ENCODE measurements at regions not wholly inside any gene's neighbourhood (a gene's known extent, or its start where the extent isn't known, plus 50 kb on each side); places are given as distances from the start of the nearest gene placed in this dataset.

DNA sequence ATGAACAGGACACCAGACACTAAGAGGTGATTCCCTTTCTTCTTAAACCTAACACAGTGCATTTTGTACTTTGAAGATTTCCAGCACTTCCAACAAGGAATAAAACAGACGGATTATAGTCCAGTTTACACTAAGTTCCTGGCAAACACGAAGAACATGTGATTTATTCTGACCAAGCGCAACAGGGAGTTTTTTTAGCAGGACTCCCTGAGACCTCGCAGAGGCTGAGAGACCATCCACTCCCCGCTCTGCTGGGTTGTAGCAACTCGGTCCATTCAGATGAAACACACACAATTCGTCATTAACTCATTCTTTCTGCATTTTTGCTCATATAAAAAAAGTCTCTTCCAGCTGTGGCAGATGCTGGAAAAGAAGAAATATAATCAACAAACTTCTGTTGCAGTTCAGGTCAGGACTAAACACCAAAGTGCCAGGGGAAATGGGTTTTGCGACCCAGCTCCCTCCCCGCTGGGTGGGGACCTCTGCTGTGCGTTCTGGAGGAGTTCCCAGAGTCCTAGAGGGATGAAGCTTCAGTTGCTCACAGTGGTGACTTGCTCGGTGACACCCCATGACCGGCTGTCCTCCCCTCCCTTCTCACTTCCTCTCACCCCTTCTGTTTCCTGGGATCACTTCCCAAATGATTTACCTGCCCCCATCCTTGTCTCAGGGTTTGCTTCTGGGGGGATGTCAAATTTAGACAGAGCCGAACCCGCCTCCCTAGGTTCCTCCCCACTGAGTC lies 52.5 kb downstream of the KCNF1 start:
- peak; percentile 43 for DNase-seq (ENCODE audit: low spot score)

DNA sequence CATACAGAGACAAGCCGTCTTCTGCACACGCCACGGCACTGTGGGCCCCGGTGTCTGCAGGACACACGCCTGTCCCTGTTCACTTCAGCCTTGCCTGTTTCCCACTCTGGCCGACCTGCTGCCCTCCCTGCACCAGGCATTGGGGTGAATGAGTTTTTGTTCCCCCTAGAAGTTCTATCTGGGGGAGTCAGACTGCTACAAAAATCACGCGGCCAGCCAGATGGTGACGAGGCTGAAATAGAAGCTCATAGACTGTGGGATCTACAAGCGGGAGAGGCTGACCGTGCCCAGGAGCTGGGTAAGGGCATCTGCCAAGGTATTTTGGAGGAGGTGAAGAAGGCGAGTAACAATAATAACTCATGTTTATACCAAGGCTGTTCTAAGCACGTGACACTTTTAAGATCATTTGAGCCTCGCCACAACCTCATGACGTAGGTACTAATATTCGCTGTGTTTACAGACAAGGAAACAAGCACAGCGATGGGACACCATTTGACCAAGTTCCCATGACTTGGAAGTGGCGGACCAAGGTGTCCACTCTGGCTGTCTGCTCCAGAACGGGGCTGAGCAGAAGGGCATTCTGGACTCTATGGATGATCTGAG lies 53.6 kb downstream of the KCNF1 start:
- DNase-seq (ENCODE audit: low spot score), result no peak

GRCh38 chr2:10966056-10966455 lies 54.3 kb downstream of the KCNF1 start:
- DNase-seq (ENCODE audit: low spot score), result no peak

DNA sequence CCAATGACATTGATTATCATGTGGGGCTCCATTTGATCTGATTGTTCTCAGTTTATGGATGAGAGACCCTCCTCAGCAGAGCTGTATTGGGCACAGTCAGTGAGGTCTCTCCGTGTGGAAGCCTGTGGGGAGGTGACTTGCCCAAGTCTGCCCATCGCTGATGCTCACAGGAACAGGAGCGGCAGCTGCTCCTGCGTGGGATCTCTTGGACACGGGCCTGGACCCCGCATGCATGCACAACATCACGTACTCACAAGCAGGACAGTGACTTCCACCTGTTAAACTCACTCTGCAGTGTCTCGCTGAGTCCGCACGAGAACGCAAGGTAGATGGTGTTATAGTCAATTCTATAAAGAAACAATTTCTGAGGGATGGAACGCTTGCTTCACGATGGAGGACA lies 55.0 kb downstream of the KCNF1 start:
- no peak for DNase-seq (ENCODE audit: low spot score)

DNA sequence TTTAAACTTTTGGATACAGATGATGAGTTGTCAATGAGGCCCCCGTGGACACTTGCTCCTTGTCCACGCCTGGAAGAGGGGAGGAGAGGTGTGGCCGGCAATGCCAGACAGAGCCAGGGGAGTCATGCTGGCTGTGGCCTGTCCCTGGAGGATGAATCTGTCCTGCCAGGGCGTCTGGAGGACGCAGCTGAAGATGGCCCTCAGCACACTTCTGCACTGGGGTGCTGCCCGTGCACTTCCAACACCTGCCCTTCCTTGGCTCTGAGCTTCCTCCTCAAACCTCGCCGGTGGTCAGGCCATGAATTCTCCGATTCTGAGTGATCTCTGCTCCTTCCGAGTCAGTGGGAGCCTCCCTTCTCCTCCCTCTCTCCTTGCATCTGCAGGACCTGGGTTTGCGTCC lies 56.4 kb downstream of the KCNF1 start:
- DNase-seq (ENCODE audit: low spot score), result no peak

GRCh38 chr2:10970666-10971065 lies 58.9 kb downstream of the KCNF1 start:
- DNase-seq (ENCODE audit: low spot score), result no peak

DNA sequence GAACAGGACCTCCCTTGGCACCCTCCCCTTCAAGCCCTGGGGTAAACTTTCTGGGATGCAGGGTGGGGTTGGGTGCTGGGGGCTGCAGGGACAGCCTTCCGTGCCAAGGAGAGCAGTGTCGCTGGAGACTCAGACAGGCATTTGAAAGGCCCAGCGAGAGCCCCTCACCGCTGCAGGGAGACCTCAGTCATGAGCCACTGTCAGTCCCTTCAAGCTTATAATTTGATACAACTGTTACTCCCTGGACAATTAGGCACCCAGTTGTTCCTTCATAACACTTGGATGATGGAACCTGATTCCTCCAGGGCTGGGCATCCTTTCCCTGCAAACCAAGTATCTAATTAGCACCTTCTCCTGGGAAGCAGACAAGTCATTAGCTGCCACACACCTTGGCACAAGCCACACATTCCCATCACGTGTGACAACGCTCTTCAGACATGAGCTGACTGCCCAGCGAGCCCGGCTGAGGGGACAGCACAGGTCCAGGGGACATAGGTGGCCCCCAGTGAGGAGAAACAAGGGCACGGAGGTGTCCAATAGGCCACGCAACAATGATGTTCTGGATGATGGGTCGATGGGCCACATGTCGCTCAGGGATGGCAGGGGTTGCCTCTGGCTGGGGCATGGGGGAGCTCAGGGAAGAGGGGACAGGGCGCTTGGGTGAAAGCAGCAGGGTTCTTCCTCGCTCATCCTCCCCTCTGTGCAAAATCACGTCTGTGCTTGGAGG lies 59.6 kb downstream of the KCNF1 start:
- no peak for DNase-seq (ENCODE audit: low spot score)

GRCh38 chr2:10971888-10972260 lies 60.1 kb downstream of the KCNF1 start:
- DNase-seq (ENCODE audit: low spot score), result no peak

DNA sequence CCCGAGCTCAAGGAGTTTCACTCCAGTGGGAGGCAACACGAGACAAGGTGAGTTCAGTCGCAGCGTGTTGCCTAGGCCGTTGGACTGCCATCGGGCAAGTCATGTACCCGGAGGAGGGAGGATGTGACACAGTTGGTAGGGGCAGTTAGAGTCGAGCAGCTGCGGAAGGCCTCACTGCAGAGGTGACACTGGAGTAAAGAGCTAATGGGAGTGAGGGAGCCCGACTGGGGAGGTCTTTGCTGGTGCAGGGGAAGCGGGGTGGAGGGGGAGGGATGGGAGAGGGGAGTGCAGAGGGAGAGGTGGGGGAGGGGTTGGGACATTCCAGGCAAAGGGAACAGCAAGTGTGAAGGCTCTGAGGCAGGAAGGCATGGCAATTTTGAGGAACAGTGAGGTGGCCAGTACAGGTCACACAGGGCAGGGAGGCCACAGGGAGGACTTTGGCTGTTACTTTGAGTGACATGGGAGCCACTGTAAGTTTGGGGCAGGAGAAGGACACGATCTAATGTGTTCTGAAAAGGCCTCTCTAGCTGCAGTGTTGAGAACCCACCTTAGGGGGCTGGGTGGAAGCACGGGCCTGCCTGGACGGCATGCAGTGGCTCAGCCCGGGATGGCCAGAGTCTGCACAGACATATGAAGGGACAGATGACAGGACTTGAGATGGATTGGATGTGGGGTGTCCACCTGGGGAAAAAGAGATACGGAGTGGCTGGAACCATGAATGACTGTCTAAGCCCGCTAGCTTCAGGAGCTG lies 61.1 kb downstream of the KCNF1 start:
- no peak for DNase-seq (ENCODE audit: low spot score)

DNA sequence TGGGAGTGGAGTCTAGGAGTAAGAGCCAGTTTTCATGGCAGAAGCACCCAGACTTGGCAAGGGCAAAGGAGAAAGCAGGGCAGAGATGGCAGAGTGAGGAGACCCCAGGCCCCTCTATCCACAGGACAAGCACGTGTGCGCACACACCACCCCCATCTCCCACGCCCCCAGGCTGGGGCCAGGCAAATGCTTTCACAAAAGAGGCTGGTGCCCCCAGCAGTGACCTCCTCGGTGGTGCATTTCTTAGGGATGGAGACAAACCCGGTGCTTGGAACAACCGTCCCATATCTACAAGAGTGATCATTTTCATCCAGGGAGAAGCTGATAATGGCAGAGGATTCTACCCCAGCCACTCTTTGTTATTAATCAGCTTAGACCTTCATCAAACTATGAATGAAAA lies 62.0 kb downstream of the KCNF1 start:
- no peak for DNase-seq (ENCODE audit: low spot score)

DNA sequence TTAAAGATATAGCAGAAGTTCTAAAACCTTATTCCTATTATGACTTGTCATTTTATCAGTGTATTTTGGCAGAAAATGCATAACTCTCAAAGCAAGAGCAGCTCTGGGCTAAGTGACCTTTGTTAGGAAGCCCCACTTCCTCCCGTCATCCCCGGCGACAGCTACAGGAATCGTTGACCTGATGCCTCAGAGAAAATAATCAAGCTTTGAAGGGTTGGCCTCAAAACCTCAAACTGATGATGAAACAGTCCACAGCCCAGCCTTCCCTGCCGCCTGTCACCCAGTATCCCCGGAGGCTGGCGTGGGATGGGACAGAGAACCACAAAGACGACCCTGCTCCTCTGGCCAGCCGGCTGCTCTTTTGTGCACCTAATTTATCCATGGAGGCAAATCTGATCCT lies 65.3 kb downstream of the KCNF1 start:
- peak; percentile 29 for DNase-seq (ENCODE audit: low spot score)

DNA sequence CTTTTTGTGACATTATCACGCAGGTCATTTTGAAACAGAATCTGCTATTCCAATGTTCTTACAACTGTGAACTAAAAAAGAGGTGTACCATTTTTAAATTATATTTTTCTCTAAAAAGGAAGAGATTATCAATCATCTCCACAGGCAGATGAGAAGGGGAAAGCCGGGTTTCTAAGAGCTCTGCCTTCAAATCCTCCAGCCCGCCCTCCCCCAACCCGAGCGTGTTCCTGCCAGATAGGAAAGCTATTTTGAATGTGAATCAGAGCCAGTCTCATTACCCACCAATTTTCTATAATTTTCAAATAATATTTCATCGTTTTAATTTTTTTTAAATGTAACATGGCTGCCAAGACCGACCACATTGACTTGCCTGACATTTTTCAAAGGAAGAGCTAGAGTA lies 65.9 kb downstream of the KCNF1 start:
- no peak for DNase-seq (ENCODE audit: low spot score)

- no peak for DNase-seq (ENCODE audit: low spot score)
Observed at GRCh38 chr2:10978090-10978670, 66.4 kb downstream of the KCNF1 start.

DNA sequence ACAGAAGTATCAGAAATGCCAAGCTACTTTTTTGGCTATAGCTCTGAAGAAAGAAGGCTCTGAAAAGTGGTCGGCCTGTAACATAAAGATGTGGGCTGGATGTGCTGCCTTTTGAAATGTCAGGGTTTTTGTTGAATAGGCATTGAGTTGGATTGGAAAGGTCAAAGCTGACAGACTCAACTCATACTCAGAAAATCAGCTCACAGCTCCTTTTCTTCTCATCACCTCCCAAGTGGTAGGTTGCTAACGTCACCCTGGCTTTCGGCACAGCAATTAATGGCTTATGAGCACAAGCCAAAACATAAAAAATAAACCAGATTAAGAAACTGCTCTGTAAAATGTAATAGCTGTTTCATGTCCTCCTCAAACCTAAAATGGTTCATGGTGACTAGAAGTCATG lies 68.3 kb downstream of the KCNF1 start:
- DNase-seq (ENCODE audit: low spot score), result no peak

GRCh38 chr2:10980886-10981425 lies 69.2 kb downstream of the KCNF1 start:
- no peak for DNase-seq (ENCODE audit: low spot score)

- no peak for DNase-seq (ENCODE audit: low spot score)
Observed at GRCh38 chr2:10981451-10981850, 69.7 kb downstream of the KCNF1 start.

- no peak for DNase-seq (ENCODE audit: low spot score)
Observed at GRCh38 chr2:10981941-10982431, 70.3 kb downstream of the KCNF1 start.

DNA sequence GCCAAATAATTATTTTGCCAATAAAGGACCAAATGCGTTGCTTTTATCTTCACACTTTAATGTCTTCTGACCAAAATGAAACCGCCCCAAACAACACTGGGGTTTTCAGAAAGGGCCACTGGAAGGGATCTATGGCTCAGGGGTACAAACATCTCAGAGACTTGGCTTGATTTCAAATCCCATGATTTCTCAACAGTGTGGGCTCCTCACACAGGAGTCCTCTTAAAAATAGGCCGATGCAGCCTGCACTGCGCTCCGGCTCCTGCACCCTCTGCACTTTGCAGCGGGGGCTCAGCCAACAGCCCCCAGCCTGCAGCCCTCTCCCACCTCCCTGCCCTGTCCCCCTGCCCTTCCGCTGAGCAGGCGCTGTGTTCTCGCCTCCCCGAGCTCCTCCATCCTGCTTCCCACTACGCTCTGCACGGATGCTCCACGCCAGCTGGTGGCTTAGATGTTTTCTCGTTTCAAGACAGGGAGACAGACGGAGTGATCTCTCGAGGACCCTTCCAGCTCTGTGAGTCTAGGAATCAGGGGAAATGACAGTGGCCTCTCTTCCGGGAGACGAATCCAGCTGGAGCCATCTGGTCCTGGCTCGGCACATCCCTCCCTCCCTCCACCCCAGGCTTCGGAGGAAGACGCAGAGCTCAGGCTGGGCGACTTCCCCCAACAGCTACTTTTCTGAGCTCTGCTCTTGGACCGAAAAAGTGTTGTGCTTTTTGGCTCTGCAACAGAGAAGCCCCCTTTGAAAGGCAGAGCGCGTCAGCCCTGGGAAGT lies 71.4 kb downstream of the KCNF1 start:
- peak; percentile 54 for DNase-seq (ENCODE audit: low spot score)

- DNase-seq (ENCODE audit: low spot score), result no peak
Observed at GRCh38 chr2:10983711-10984110, 72.0 kb downstream of the KCNF1 start.

DNA sequence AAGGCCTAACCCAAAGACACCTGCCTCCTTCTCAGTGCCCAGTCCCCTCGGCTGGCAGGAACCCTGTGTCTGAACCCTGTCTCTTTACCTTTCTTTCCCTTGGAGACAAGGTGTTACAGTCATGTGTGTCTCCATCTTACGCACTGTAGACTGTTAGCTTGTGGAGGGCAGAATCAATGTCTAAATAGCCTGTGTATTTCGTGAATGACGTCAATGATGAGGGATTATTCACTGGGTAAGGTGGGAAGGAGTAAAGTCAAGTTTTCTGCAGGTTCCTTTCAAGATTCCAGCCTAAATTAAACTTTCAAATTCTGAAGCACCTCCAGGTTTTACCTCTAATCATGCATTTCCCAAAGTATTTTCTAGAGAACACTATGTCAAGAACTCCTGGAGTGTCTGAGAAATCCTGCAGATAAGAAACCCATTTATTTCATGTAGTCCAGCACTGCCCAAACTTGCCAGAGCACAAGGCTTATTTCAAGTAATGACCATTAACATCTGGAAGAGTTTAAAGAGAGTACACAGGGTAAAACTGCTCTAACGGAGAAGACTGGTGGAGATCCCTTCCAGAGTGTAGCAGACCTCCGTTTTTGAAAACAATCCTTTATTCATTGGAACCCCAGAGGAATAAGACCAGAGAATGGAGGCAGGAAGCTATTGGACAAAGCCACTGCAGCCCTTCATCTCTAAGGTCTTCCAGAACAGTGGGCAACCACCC lies 72.8 kb downstream of the KCNF1 start:
- no peak for DNase-seq (ENCODE audit: low spot score)
